ENCODE measurements at regions not wholly inside any gene's neighbourhood (a gene's known extent, or its start where the extent isn't known, plus 50 kb on each side); places are given as distances from the start of the nearest gene placed in this dataset.

DNA sequence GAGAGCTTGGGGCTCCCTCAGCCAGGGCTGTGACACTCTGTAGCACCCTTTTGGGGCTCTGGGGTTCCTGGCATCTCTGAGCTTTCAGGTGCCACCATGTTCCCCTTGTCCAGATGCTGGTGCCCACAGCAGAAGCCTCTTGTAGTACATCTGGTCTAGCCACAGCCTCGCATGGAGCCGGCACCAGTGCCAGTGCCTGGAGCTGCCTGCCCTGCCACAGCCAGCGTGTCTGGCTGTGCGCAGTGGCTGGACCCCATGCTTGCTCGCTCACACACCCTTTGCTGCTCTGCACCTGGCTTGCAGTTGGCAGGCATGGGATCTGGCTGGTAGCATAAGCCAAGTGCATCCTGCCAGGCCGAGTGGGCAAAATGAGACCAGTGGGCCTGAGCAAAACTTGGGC is 744.8 kb upstream of the GBE1 start:
- H3K9me3 ChIP-seq (ENCODE audit: low read length), result no peaks in the 10 kb centered on the region
- no peak overlapping the region for H3K4me3 ChIP-seq (ENCODE audit: low read length)
- H3K9me2 ChIP-seq (replicated peaks; ENCODE audit: low read length), result no peaks in the 10 kb centered on the region
- intact Hi-C loops (cut with micrococcal nuclease), result no loop called here
- no peaks in the 10 kb centered on the region for H3F3A ChIP-seq (ENCODE audit: low read length, unreplicated experiment)
- TF ChIP-seq EZH2 (IDR thresholded peaks at IDR 0.05; ENCODE audit: low read length, unreplicated experiment), result no peak
- no peak for TF ChIP-seq CTCF (conservative IDR thresholded peaks at IDR 0.05; ENCODE audit: low read depth, low read length)
- no peak for TF ChIP-seq EZH2phosphoT487 (IDR thresholded peaks at IDR 0.05; ENCODE audit: borderline replicate concordance, low read length)
- no peak overlapping the region for H3K9ac ChIP-seq (ENCODE audit: low read length)
- ATAC-seq (no peak), DNase-seq (no peak)
- H3K27me3 ChIP-seq (ENCODE audit: low read length), result no peaks in the 10 kb centered on the region
- H3K36me3 ChIP-seq (ENCODE audit: low read depth, low read length), result no peaks in the 10 kb centered on the region
- ChIA-PET POLR2A (ENCODE audit: unreplicated experiment) (no interaction called here), CTCF (no interaction called here)
- H4K20me1 ChIP-seq (ENCODE audit: low read length), result no peaks in the 10 kb centered on the region
- no peaks in the 10 kb centered on the region for H3K4me1 ChIP-seq (ENCODE audit: insufficient read depth, low read length)
- no peak overlapping the region for H3K27ac ChIP-seq (ENCODE audit: low read length)
- H3K79me2 ChIP-seq (ENCODE audit: low read length), result no peaks in the 10 kb centered on the region
- BruUV-seq (replicated peaks), result no TSS peak
- no peak overlapping the region for H2AFZ ChIP-seq (ENCODE audit: low read length)
- H3K4me2 ChIP-seq (ENCODE audit: low read length), result no peak overlapping the region

GRCh38 chr3:82505079-82505756 is 743.8 kb upstream of the GBE1 start:
- Histone ChIP-seq H2AFZ (ENCODE audit: low read length) (no peak overlapping the region), H3K4me1 (ENCODE audit: insufficient read depth, low read length) (no peaks in the 10 kb centered on the region), H3F3A (ENCODE audit: low read length, unreplicated experiment) (no peaks in the 10 kb centered on the region), H3K4me2 (ENCODE audit: low read length) (no peak overlapping the region), H3K27ac (ENCODE audit: low read length) (no peak overlapping the region), H4K20me1 (ENCODE audit: low read length) (no peaks in the 10 kb centered on the region), H3K9ac (ENCODE audit: low read length) (no peak overlapping the region), H3K27me3 (ENCODE audit: low read length) (no peaks in the 10 kb centered on the region), H3K9me3 (ENCODE audit: low read length) (no peaks in the 10 kb centered on the region), H3K4me3 (ENCODE audit: low read length) (no peak overlapping the region), H3K79me2 (ENCODE audit: low read length) (no peaks in the 10 kb centered on the region), H3K9me2 (replicated peaks; ENCODE audit: low read length) (no peaks in the 10 kb centered on the region), H3K36me3 (ENCODE audit: low read depth, low read length) (no peaks in the 10 kb centered on the region)
- no TSS peak for BruUV-seq (replicated peaks)
- intact Hi-C loops (cut with micrococcal nuclease), result no loop called here
- no peak for ATAC-seq
- no peak for TF ChIP-seq EZH2 (IDR thresholded peaks at IDR 0.05; ENCODE audit: low read length, unreplicated experiment)
- no peak for TF ChIP-seq EZH2phosphoT487 (IDR thresholded peaks at IDR 0.05; ENCODE audit: borderline replicate concordance, low read length)
- DNase-seq, result no peak
- ChIA-PET POLR2A (ENCODE audit: unreplicated experiment) (no interaction called here), CTCF (no interaction called here)

DNA sequence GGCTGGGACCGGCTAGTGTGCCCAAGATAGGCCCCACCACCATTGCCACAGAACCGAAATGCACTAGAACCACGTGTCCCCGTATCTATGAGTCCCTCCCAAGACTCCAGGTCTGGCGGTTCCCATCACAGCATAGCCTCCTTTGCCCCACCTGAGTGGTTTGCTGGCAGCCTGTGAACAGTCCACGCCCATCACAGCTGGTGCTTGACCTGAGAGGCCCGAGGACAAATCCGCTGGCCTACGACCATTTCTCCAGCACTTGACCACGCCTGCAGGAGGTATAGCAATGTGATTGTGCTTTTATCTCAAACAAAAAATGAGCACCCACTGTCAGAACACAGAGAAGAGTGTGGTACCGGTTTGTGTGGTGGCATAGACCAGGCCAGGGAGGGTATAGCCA is 736.7 kb upstream of the GBE1 start:
- TF ChIP-seq EZH2phosphoT487 (IDR thresholded peaks at IDR 0.05; ENCODE audit: borderline replicate concordance, low read length) (no peak), CTCF (conservative IDR thresholded peaks at IDR 0.05; ENCODE audit: low read depth, low read length) (no peak), EZH2 (IDR thresholded peaks at IDR 0.05; ENCODE audit: low read length, unreplicated experiment) (no peak)
- Histone ChIP-seq H3F3A (ENCODE audit: low read length, unreplicated experiment) (no peaks in the 10 kb centered on the region), H3K36me3 (ENCODE audit: low read depth, low read length) (no peaks in the 10 kb centered on the region), H3K27ac (ENCODE audit: low read length) (no peak overlapping the region), H3K9ac (ENCODE audit: low read length) (no peak overlapping the region), H2AFZ (ENCODE audit: low read length) (no peak overlapping the region), H3K9me3 (ENCODE audit: low read length) (no peaks in the 10 kb centered on the region), H3K79me2 (ENCODE audit: low read length) (no peaks in the 10 kb centered on the region), H3K27me3 (ENCODE audit: low read length) (no peaks in the 10 kb centered on the region), H3K4me3 (ENCODE audit: low read length) (no peak overlapping the region), H3K4me2 (ENCODE audit: low read length) (no peak overlapping the region), H3K9me2 (replicated peaks; ENCODE audit: low read length) (no peaks in the 10 kb centered on the region), H3K4me1 (ENCODE audit: insufficient read depth, low read length) (no peaks in the 10 kb centered on the region), H4K20me1 (ENCODE audit: low read length) (no peaks in the 10 kb centered on the region)
- BruUV-seq (replicated peaks), result no TSS peak
- ChIA-PET POLR2A (ENCODE audit: unreplicated experiment) (no interaction called here), CTCF (no interaction called here)
- intact Hi-C loops (cut with micrococcal nuclease), result no loop called here
- ATAC-seq, result no peak
- DNase-seq, result no peak

All from PC-3 (cell line).